Right forelimb (tissue), 1 donor: ENCODE measurements at regions not wholly inside any gene's neighbourhood (a gene's known extent, or its start where the extent isn't known, plus 50 kb on each side); places are given as distances from the start of the nearest gene placed in this dataset.
A peak's percentile ranks its signal among the peaks of the same experiment; 100 is the strongest.
"Not testable (repeated sequence)": the region's sequence is repeated elsewhere in the genome, so short reads cannot be mapped to it uniquely, and the experiment has no call there.

Experiments
- DNase-seq: peaks from one replicate; pipeline ENCODE4 v3.0.0-alpha.2; 2018

DNA sequence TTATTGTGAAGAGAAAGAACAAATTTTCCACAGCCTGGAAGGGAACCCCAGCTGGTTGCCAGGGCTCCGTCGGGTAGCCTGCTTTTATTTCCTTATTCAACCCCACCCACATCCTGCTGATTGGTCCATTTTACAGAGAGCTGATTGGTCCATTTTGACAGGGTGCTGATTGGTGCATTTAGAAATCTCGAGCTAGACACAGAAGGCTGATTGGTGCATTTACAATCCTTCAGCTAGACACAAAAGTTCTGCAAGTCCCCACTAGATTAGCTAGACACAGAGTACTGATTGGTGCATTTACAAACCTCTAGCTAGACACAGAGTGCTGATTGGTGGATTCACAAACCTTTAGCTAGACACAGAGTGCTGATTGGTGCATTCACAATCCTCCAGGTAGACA, 241.1 kb downstream of the TFEC start:
- DNase-seq = not testable (repeated sequence)

DNA sequence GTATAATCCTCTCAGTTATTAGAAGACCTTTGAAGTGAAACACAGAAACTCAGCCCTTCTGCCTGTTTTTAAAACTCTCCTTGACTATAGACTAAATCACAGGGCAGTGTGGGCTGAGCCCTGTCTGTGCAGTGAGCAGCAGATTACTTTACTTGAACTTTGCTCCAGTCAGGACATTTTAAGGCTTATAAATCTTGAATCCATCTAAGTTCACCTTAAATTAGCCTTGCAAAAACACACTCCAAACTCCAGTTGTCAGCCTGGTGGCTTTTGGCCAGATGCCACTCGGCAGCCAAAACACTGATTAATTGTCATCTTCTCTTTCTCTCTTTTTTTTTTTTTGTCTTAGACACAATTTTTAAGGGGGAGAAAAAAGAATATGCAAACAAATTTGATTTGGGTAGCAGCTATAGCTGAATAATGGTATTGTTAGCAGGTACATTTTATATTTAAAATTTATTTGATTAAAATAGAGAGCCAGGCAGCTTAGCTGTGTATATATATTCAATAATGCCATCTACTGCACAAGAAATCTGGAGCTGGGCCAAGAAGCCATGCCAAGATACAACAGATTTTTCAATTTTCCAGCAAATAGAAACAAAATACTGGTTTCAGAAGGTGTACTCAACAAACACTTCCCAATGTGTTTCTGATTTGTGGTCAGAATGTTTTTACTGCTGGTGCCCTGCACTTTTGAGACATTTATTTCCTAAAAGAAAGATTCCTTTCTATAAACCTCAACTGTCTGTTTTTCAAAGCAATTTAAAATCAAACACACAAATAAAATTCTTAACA, 247.7 kb downstream of the TFEC start:
- peak; percentile 44 for DNase-seq

DNA sequence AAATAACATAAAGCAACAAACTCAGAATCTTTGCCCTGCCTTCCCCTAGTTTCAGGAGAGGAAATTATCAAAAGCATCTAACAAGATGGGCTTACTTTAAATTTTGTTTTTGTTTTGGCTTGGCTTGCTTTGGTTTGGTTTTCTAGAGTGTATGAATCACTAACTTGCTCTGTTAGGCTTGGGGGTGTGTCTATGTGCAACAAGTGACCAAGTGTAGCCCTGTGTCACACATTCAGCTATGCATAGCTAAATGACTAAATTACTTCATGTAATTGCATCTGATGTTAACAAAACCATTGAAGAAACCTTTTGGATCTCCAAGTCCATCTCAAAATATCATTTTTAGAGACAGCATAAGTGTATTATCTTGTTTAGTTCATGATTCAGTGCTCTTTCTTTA, 251.0 kb downstream of the TFEC start:
- no peak for DNase-seq

DNA sequence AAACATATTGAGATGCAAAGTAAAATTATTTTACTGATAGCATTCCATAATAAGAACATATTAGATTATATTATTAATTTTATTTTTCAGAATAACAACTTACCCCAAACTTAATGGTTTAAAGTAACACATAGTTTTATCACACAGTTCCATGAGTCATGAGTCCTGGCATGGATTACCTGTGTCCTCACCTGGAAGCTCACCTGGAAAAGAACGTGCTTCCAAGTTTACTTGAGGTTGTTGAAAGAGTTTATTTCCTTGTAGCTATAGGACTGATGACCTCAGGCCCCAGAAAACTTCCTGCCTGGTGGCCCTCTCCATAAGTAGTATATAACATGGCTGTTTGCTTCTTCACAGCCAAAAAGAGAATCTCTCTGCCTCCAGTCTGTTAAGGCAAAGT, 254.6 kb downstream of the TFEC start:
- DNase-seq = no peak

DNA sequence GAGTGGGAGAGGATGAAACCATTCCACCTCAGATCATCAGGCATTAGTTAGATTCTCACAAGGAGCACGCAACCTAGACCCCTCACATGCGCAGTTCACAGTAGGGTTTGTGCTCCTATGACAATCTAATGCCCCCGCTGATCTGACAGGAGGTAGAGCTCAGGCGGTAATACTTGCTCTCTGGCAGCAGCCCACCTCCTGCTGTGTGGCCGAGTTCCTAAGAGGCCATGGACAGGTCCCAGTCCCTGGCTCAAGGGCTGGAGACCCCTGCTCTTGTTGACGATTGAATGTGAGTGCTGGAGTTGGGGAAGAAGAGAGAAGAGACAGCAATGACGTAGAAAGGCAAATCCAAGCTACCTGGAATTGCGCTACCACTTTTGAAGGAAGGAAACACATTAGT, 267.2 kb downstream of the TFEC start:
- no peak for DNase-seq

DNA sequence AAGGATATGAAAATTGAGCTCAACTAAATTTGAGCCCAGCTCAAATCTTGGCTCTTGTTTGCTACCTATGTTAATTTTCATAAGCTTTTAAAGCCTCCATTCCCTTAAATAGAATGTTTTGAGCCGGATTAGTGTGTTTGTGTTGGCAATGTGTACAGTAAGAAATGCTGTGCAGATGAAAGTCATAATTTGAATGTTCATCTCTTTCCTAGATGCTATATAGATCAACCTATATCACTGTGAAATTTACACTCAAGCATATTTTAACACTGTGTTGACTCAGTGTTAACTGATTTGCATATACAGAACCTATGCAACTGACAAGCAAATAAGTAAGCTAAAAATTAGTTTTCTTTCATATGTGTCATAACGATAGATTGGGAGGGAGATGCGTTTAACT, 272.5 kb downstream of the TFEC start:
- no peak for DNase-seq

DNA sequence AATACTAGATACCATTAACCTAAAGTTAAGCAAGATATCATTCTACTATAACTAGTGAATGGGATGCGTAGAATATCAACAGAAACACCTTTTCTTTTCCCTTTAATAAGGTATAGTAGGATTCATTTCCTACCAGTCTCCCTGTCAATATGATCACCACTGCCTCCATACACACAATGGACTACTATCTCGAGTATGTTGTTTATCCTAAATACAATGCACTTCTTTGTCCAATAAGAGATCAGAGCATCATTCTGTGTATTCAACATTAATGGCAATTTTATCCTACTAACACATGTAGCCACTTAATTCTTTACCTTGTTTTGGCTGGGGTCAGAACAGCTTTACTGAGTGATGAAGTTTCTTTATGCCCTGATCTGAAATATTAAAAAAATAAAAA, 276.3 kb downstream of the TFEC start:
- DNase-seq = no peak

DNA sequence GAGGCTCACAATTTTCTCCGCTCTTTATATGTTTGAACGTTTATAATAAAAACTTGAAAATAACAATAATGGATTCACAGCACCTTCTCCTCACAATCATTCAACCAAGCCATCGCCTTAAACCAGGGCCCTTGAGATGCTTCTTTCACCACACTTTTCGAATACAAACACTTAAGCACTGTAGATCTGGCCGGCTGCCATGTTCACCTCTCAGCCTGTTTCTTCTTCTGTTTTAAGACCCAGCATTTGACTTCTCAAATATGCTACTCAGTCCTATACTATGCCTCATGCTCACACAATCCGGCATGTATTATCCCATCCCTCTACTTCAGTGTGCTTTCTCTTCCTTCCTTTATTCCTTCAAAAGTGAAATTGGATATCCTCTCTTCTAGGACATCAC, 280.6 kb downstream of the TFEC start:
- no peak for DNase-seq

DNA sequence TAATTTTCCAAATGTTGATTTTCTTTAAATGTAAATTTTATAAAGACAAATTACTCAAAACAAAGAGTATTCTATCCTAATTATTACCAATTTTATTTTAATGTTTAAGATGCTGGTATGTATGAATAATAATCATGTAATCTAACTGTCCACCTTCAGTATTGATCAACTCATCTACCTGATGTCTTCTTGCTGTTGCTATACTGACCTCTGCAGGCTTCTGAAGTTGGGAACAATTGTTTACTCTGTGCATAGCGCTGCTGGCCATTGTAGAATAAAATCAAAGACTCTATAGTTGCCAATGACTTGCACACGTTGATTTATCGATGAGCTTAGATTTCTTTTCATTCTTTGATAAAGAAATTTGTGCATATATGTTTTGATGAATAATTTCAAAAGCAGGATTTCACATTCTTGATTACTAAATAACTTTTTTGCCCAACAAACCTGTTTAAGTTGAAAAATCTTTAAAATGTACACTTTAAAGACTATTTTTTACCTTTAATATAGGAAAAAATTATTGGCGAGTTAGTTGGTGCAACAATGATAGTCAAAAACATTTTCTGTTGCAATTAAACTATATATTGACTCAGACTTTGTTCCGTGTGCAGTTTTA, 282.3 kb downstream of the TFEC start:
- no peak for DNase-seq

DNA sequence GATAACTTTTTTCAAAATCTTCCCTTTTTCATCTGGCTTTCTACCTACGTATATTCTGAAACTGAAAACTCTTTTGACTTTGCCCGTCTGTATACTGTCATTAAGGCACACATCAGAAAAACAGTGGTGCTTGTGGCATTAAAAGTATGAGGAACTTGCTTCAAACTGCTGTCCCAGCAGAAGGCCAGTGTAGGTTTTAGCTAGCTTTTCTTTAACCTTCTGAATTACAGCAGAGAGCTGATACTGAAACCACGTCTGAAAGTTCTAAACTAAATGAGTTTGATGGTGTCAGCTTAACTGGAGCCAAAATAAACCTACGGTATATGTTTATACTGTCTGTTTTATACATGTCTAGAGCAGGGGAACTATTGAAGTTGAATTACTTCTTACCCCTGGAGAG, 283.4 kb downstream of the TFEC start:
- DNase-seq = no peak

DNA sequence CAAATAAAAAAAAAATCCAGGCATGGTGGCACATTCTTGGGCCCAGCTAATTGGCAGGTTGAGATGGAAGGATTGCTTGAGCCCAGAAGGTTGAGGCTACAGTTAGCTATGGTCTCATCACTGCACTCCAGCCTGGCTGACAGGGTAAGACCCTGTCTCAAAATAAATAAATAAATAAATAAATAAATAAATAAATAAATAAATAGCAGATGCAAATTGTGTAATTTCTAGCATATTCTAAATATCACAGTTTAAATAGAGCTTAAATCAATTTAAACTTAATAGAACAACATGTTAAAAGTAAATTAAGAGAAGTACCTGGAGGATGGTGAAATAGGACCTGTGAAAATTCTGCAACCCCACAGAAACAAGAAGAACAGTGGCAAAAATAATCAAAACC, 290.5 kb downstream of the TFEC start:
- DNase-seq = no peak

DNA sequence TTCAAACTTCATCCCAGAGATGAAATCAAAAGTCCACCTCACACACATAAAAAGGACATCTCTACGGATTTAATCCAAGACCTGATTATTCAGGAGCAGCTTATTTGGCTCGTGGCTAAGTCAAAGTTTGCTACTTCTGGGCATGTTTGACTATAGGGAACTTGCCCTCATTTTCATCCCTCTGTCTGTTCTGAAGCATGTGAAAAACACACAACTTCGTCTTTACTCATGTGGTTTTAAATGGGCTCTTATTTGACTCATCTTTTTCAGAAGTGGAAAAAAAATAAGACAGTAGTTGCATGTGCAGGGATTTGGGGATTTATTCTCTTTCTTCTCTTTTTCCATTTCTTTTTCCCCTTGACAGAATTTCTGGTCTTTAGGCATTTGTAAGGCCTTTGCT, 295.9 kb downstream of the TFEC start:
- no peak for DNase-seq

DNA sequence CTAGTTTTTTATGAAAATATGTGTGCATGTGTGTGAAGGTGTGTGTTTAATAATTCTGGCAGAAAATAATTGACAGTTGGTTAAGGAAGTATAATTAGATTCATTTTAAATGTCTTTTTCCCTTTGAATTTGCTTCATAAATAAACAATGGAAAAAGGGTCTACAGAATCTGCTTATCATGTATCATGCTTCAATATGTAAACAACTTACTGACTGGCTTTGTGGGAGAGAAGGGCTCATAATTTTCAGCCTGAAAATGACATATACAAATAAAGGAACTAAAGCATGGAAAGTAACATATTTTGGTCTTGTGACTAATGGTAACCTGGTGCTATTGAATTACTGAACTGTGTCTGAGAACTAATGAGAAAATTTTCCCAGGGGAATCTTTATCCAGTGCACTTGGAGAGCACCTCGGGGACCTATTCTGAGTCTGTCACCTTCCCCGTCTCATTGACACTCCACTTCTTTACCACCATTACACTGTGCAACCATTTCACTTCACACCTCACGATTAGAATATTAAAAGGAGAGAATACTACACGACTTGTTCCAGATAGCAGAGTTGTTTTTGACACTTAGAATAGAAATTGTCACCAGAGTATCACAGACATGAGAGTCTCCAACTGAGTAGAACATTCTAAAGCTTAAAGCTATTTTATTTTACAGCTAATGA, 298.6 kb downstream of the TFEC start:
- no peak for DNase-seq

DNA sequence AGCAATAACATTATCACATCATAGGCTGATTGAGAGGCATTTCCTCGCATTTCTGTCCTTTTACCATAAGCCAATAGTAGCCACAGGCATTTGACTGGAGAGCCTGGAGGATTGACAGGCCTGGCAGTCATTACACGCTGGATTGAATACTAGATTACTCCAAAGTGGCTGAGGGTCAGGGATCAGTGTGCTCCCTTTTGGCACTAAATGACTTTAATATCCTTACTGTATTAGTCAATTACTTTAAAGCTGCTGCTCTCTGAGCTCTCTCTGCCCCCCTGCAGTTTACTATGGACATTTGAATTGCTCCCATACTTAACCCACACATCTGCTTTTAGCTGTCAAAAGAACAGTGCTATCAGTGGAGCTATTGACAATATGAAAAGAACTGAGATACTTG, 302.0 kb downstream of the TFEC start:
- DNase-seq = no peak

DNA sequence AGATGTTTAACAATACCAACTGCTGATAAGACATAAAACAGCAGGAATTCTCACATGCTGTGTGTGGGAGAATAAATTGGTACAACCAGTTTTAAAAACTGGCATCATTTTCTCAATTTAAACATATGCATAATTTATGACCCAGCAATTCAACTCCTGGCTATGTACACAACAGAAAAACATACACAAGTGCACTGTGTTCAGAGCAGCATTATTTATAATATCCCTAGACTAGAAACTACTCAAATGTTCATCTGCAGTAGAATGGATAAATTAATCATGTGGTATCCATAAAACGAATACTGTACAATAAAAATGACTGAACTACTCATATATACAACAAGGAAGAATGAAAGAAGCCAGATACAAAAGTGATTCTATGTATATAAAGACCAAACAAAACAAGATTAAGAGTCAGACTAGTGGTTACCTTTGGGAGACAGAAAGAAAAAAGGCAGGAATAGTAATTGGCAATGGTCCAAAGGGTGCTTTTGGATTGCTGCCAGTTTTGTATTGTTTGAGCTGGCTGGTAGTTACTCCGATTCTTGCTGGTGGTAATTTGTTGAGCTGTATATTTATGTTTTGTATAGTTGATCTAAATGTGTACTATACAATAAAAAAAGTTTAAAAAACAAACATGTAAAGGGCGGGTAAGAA, 306.0 kb downstream of the TFEC start:
- no peak for DNase-seq

DNA sequence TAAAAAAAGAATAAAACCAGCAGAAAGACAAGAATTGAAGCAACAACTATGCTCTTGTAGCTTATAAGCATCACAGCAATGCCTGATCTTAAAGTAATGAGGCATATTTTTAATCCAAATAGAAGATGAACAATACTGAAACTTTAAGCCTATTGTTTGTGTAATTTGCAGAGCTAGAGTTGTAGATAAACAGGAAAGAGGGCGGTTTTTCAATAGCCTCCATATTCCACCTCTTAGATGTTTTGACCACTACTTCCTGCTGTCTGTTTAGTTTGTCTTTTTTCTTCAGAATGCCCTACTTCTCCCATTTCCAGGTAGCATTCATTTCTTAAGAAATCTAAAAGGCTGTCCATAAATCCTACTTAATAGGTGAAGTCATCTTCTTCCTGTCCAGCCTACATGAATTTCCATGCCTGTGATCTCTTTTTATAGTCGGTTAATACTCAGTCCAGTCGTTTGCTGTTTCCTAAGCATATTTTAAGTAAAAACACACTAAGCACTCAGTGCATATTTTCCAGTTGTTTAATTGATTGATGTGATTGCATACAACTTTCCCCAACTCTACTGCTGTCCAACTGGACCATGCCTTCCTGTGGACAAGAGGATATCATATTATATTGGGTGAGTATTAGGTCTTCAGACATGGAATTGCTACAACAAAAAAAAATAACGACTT, 308.1 kb downstream of the TFEC start:
- DNase-seq = no peak

DNA sequence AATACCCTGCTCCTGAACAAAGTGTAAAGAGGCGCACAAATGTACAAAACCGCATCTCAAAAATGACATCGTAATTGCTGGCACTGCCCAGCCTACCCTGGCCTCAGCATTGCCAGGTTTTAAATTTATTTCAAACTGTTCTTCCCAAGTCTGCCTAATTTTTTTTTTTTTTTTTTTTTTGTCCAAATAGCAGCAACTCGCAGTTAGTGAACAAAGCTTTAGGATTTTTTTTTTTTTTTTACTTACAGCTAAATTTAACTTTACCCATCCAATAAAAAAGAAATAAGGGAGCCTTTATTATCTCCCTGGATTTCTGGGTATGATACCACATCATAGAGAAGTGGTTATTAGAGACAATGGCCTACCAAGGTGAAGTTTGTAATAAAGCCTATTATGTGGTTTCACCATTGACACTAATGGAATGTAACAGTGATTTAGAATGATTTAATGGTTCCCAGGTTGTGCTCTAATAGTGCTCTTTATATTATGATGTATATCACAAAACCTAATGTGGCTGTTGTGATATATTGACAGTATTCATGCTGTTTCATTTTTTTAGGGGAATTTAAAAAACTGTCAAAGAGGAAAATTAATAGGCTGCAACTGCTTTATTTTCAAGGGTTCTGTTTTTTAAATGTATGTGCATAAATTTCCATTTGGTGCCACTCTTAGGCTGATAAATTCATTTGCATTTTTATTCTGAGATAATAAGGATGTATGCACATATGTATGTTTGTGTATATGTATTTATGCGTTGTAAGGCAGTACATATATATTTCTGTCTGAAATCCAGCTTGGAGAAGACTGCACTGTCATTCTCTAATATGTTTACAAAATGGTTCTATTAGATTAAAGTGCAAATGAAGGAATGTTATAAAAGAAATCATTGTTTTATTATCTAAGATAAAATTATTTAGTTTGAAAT, 309.0 kb downstream of the TFEC start:
- no peak for DNase-seq

DNA sequence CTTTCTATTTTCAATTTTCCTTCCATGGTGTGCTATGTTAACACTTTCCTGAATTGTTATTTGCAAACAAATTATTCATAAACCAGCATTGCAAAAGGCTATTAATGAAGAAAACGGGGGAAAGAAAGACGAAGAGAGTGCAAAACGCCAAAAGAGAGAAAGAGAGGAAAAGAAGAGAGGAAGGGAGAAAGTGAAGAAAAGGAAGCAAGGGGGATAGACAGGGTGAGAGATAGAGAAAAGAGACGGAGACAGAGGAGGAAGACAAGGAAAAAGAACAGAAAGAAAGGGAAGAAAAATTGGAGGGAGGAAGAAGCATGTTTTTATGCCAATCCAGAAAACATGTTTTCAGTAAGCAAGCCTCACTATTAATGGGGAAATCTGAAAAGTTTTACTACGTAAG, 310.6 kb downstream of the TFEC start:
- DNase-seq = no peak

DNA sequence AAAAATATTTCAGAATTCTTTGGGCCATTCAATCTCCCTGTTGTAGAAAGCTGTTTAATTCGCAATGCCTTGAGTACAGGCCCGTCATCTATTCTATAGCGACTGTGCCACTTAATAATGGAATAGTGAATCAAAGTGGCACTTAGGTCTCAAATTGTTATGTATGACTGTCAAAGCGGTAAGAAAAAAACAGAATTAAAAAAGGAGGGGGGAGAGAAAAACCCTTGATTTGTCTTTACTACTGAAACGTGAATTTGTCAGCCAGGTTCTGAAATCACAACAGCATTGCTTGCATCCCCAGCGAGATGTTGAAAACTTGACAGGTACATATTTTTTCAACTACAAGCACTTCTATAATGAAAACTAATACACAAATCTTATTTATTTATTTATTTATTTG, 320.9 kb downstream of the TFEC start:
- DNase-seq = no peak

DNA sequence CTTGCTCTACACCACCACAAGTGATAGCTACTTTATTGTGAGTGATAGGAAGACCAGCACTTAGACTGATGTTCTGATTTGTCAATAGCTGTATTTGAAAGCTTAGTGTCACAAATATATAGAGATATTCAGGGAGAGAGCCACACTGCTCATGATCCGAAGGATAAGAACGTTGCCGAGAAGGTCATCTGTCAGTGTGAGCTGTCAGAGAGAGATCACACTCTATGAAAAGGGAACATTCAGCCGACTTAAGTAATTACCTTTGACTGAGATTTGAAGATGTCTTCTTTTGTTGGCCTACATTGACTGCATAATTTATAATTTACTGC, 322.6 kb downstream of the TFEC start:
- no peak for DNase-seq

DNA sequence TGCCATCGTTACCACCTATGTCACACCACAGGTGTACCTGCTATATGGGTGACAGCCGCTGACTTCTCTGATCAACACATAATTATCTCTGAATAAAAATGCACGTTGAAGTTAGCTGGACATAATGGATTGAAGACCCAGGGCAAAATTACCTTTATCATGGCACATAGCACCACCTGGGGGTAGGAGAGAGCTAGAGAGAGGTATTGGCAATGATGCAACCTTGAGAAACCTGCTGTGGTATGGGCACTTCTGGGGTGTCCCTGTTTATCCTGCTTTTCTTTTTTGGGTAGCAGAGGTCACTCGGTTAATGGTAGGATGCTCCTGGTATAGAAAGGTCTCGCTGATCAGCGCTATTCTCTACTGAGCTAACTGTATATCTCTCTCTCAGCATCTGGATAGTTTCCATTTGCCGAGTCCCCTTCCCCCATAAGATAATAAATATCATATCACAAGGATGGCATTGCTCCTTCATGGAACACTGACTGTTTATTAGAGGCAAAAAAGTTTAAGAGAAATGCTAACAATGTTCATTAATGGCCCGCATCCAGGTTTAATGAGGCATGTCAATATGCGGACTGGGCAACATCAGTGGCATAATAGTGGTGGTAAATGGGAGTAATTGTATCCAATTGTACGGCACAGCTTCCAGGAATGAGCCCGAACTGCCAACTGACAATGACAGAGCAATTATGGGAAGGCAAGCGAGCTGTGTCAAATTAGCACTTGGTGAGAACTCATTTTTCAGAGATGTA, 323.1 kb downstream of the TFEC start:
- DNase-seq = no peak
